ENCODE measurements at regions not wholly inside any gene's neighbourhood (a gene's known extent, or its start where the extent isn't known, plus 50 kb on each side); places are given as distances from the start of the nearest gene placed in this dataset.

- H3K18ac ChIP-seq (ENCODE audit: low read depth in 1 of 2, low read length in 2 of 2) = no peak overlapping the region
- H4K8ac ChIP-seq (ENCODE audit: low read length) = no peak overlapping the region
- H3K9ac ChIP-seq (ENCODE audit: low read length) = no peak overlapping the region
- H3K36me3 ChIP-seq (ENCODE audit: control insufficient read depth in 1 of 2, insufficient read depth in 2 of 2, low read depth in 1 of 2, low read length in 2 of 2) = no peaks in the 10 kb centered on the region
- no peak overlapping the region for H3K14ac ChIP-seq (ENCODE audit: low read length in 2 of 2)
- H2AFZ ChIP-seq (ENCODE audit: low read depth, low read length) = no peak overlapping the region
- no peak overlapping the region for H2BK120ac ChIP-seq (ENCODE audit: low read depth, low read length)
- H2BK15ac ChIP-seq (ENCODE audit: low read depth, poor library complexity, severe bottlenecking) = no peak overlapping the region
- no peak for DNase-seq
- H2BK12ac ChIP-seq (ENCODE audit: low read length in 2 of 2) = no peak overlapping the region
- no peak overlapping the region for H3K4me2 ChIP-seq (ENCODE audit: low read length, poor library complexity, severe bottlenecking)
- 82% methylated on average over 3 of the region's 5 CpGs for WGBS
- H3K4ac ChIP-seq (ENCODE audit: low read depth in 1 of 2, low read length in 2 of 2) = no peak overlapping the region
- H3K4me3 ChIP-seq (ENCODE audit: insufficient read depth in 1 of 2, low read depth in 1 of 2, low read length in 2 of 2) = no peak overlapping the region
- no peak overlapping the region for H4K91ac ChIP-seq (ENCODE audit: low read length)
- no peaks in the 10 kb centered on the region for H3K27me3 ChIP-seq (ENCODE audit: control insufficient read depth in 1 of 2, insufficient read depth in 1 of 2, low read length in 2 of 2)
- no peaks in the 10 kb centered on the region for H3K4me1 ChIP-seq (ENCODE audit: control insufficient read depth, insufficient read depth, low read depth, low read length)
- H3K23ac ChIP-seq (ENCODE audit: low read length in 2 of 2) = no peak overlapping the region
- H2AK5ac ChIP-seq (ENCODE audit: low read length, severe bottlenecking) = no peak overlapping the region
- H3K9me3 ChIP-seq (ENCODE audit: control insufficient read depth, low read length) = no peaks in the 10 kb centered on the region
- H3K27ac ChIP-seq (ENCODE audit: low read length, poor library complexity, severe bottlenecking) = no peak overlapping the region
- no peak overlapping the region for H2BK5ac ChIP-seq (ENCODE audit: low read depth, low read length, poor library complexity, severe bottlenecking)
- no peaks in the 10 kb centered on the region for H3K79me1 ChIP-seq (replicated peaks; ENCODE audit: low read length, poor library complexity, severe bottlenecking)
These were observed 951.0 kb downstream of the TYW1 start for GRCh38 chr7:67947646-67948045.

- no peak for DNase-seq
- Histone ChIP-seq H3K27me3 (ENCODE audit: control insufficient read depth in 1 of 2, insufficient read depth in 1 of 2, low read length in 2 of 2) (peaks cover 0 to 3% of the 10 kb centered on the region in 2 experiments), H3K27ac (ENCODE audit: low read length, poor library complexity, severe bottlenecking) (no peak overlapping the region), H3K36me3 (ENCODE audit: control insufficient read depth in 1 of 2, insufficient read depth in 2 of 2, low read depth in 1 of 2, low read length in 2 of 2) (no peaks in the 10 kb centered on the region), H3K14ac (ENCODE audit: low read length in 2 of 2) (no peak overlapping the region), H3K4ac (ENCODE audit: low read depth in 1 of 2, low read length in 2 of 2) (no peak overlapping the region), H3K9me3 (ENCODE audit: control insufficient read depth, low read length) (no peaks in the 10 kb centered on the region), H2BK120ac (ENCODE audit: low read depth, low read length) (no peak overlapping the region), H3K9ac (ENCODE audit: low read length) (no peak overlapping the region), H2AFZ (ENCODE audit: low read depth, low read length) (no peak overlapping the region), H4K91ac (ENCODE audit: low read length) (no peak overlapping the region), H2BK12ac (ENCODE audit: low read length in 2 of 2) (no peak overlapping the region), H3K4me2 (ENCODE audit: low read length, poor library complexity, severe bottlenecking) (no peak overlapping the region), H2BK5ac (ENCODE audit: low read depth, low read length, poor library complexity, severe bottlenecking) (no peak overlapping the region), H3K4me1 (ENCODE audit: control insufficient read depth, insufficient read depth, low read depth, low read length) (no peaks in the 10 kb centered on the region), H3K23ac (ENCODE audit: low read length in 2 of 2) (no peak overlapping the region), H3K4me3 (ENCODE audit: insufficient read depth in 1 of 2, low read depth in 1 of 2, low read length in 2 of 2) (no peak overlapping the region), H2AK5ac (ENCODE audit: low read length, severe bottlenecking) (no peak overlapping the region), H4K8ac (ENCODE audit: low read length) (no peak overlapping the region), H2BK15ac (ENCODE audit: low read depth, poor library complexity, severe bottlenecking) (no peak overlapping the region), H3K18ac (ENCODE audit: low read depth in 1 of 2, low read length in 2 of 2) (no peak overlapping the region), H3K79me1 (replicated peaks; ENCODE audit: low read length, poor library complexity, severe bottlenecking) (no peaks in the 10 kb centered on the region)
- 81% methylated on average over 6 of the region's 7 CpGs for WGBS
These were observed 953.9 kb downstream of the TYW1 start for GRCh38 chr7:67950321-67951083.

- H3K9ac ChIP-seq (ENCODE audit: low read length) = no peak overlapping the region
- no peaks in the 10 kb centered on the region for H3K79me1 ChIP-seq (replicated peaks; ENCODE audit: low read length, poor library complexity, severe bottlenecking)
- H3K4me1 ChIP-seq (ENCODE audit: control insufficient read depth, insufficient read depth, low read depth, low read length) = no peaks in the 10 kb centered on the region
- no peaks in the 10 kb centered on the region for H3K9me3 ChIP-seq (ENCODE audit: control insufficient read depth, low read length)
- no peak overlapping the region for H2AFZ ChIP-seq (ENCODE audit: low read depth, low read length)
- H4K8ac ChIP-seq (ENCODE audit: low read length) = no peak overlapping the region
- no peak overlapping the region for H3K27ac ChIP-seq (ENCODE audit: low read length, poor library complexity, severe bottlenecking)
- H2BK15ac ChIP-seq (ENCODE audit: low read depth, poor library complexity, severe bottlenecking) = no peak overlapping the region
- H3K4me2 ChIP-seq (ENCODE audit: low read length, poor library complexity, severe bottlenecking) = no peak overlapping the region
- no peak overlapping the region for H2BK12ac ChIP-seq (ENCODE audit: low read length in 2 of 2)
- no peak overlapping the region for H3K4me3 ChIP-seq (ENCODE audit: insufficient read depth in 1 of 2, low read depth in 1 of 2, low read length in 2 of 2)
- H3K18ac ChIP-seq (ENCODE audit: low read depth in 1 of 2, low read length in 2 of 2) = no peak overlapping the region
- 42% methylated on average over 3 of the region's 3 CpGs for WGBS
- H3K23ac ChIP-seq (ENCODE audit: low read length in 2 of 2) = no peak overlapping the region
- peaks cover 0 to 3% of the 10 kb centered on the region in 2 experiments for H3K27me3 ChIP-seq (ENCODE audit: control insufficient read depth in 1 of 2, insufficient read depth in 1 of 2, low read length in 2 of 2)
- H3K36me3 ChIP-seq (ENCODE audit: control insufficient read depth in 1 of 2, insufficient read depth in 2 of 2, low read depth in 1 of 2, low read length in 2 of 2) = no peaks in the 10 kb centered on the region
- H2AK5ac ChIP-seq (ENCODE audit: low read length, severe bottlenecking) = no peak overlapping the region
- no peak overlapping the region for H2BK120ac ChIP-seq (ENCODE audit: low read depth, low read length)
- H3K4ac ChIP-seq (ENCODE audit: low read depth in 1 of 2, low read length in 2 of 2) = no peak overlapping the region
- no peak overlapping the region for H3K14ac ChIP-seq (ENCODE audit: low read length in 2 of 2)
- no peak overlapping the region for H4K91ac ChIP-seq (ENCODE audit: low read length)
- no peak overlapping the region for H2BK5ac ChIP-seq (ENCODE audit: low read depth, low read length, poor library complexity, severe bottlenecking)
- DNase-seq = no peak
These were observed 958.4 kb downstream of the TYW1 start for GRCh38 chr7:67955061-67955460.

- Histone ChIP-seq H3K36me3 (ENCODE audit: control insufficient read depth in 1 of 2, insufficient read depth in 2 of 2, low read depth in 1 of 2, low read length in 2 of 2) (no peaks in the 10 kb centered on the region), H3K9ac (ENCODE audit: low read length) (no peak overlapping the region), H3K4me1 (ENCODE audit: control insufficient read depth, insufficient read depth, low read depth, low read length) (no peaks in the 10 kb centered on the region), H3K27ac (ENCODE audit: low read length, poor library complexity, severe bottlenecking) (no peak overlapping the region), H3K79me1 (replicated peaks; ENCODE audit: low read length, poor library complexity, severe bottlenecking) (no peaks in the 10 kb centered on the region), H3K4me2 (ENCODE audit: low read length, poor library complexity, severe bottlenecking) (no peak overlapping the region), H3K4ac (ENCODE audit: low read depth in 1 of 2, low read length in 2 of 2) (no peak overlapping the region), H4K91ac (ENCODE audit: low read length) (no peak overlapping the region), H2AK5ac (ENCODE audit: low read length, severe bottlenecking) (no peak overlapping the region), H2BK120ac (ENCODE audit: low read depth, low read length) (no peak overlapping the region), H3K27me3 (ENCODE audit: control insufficient read depth in 1 of 2, insufficient read depth in 1 of 2, low read length in 2 of 2) (no peaks in the 10 kb centered on the region), H2BK15ac (ENCODE audit: low read depth, poor library complexity, severe bottlenecking) (no peak overlapping the region), H3K18ac (ENCODE audit: low read depth in 1 of 2, low read length in 2 of 2) (no peak overlapping the region), H2BK5ac (ENCODE audit: low read depth, low read length, poor library complexity, severe bottlenecking) (no peak overlapping the region), H3K14ac (ENCODE audit: low read length in 2 of 2) (no peak overlapping the region), H2AFZ (ENCODE audit: low read depth, low read length) (no peak overlapping the region), H3K23ac (ENCODE audit: low read length in 2 of 2) (no peak overlapping the region), H3K9me3 (ENCODE audit: control insufficient read depth, low read length) (peaks cover 3% of the 10 kb centered on the region), H2BK12ac (ENCODE audit: low read length in 2 of 2) (no peak overlapping the region), H4K8ac (ENCODE audit: low read length) (no peak overlapping the region), H3K4me3 (ENCODE audit: insufficient read depth in 1 of 2, low read depth in 1 of 2, low read length in 2 of 2) (no peak overlapping the region)
- WGBS = 75% methylated on average over 1 of the region's 1 CpG
- no peak for DNase-seq
These were observed 966.2 kb downstream of the TYW1 start for GRCh38 chr7:67962863-67963262.
